GM23338 (cell line): ENCODE measurements at regions not wholly inside any gene's neighbourhood (a gene's known extent, or its start where the extent isn't known, plus 50 kb on each side); places are given as distances from the start of the nearest gene placed in this dataset.

ENCODE experiments used
- ATAC-seq: fragments of 200-7000 bp; cut with Tn5 transposase; 3 replicates; pipeline ENCODE4 v1.9.1; 2020
- DNase-seq: peaks from one replicate; pipeline ENCODE4 v3.0.0-alpha.2; 2015; ENCODE audit warnings: low spot score
- H2AFZ ChIP-seq: fragments of 200-600 bp; sonication (generic); 2 replicates; pipeline ENCODE4 v1.8.0; 2016; ENCODE audit warnings: antibody characterized with exemption, mild to moderate bottlenecking, moderate library complexity
- H3F3A ChIP-seq: fragments of 200-600 bp; sonication (generic); replicated peaks from 2 replicates; pipeline ENCODE4 v1.8.0; 2017; ENCODE audit warnings: antibody characterized with exemption, mixed run types, low read depth
- H3K27ac ChIP-seq: fragments of 200-600 bp; sonication (generic); 2 replicates; pipeline ENCODE4 v1.6.1; 2016; ENCODE audit warnings: low read depth
- H3K27me3 ChIP-seq: fragments of 200-600 bp; sonication (generic); 2 replicates; pipeline ENCODE4 v1.8.0; 2016; ENCODE audit warnings: mild to moderate bottlenecking, mixed run types, moderate library complexity; ENCODE audit not compliant: insufficient read depth
- H3K36me3 ChIP-seq: fragments of 200-600 bp; sonication (generic); 2 replicates; pipeline ENCODE4 v1.8.0; 2016; ENCODE audit warnings: mild to moderate bottlenecking; ENCODE audit not compliant: insufficient read depth
- H3K4me1 ChIP-seq: fragments of 200-600 bp; sonication (generic); 2 replicates; pipeline ENCODE4 v1.8.0; 2016; ENCODE audit warnings: mild to moderate bottlenecking, moderate library complexity; ENCODE audit not compliant: insufficient read depth
- H3K4me2 ChIP-seq: fragments of 200-600 bp; sonication (generic); 2 replicates; pipeline ENCODE4 v1.7.1; 2017; ENCODE audit warnings: mixed run types
- H3K4me3 ChIP-seq: fragments of 200-600 bp; sonication (generic); 2 replicates; pipeline ENCODE4 v1.6.1; 2016; ENCODE audit warnings: mixed run types
- H3K79me2 ChIP-seq: fragments of 200-600 bp; sonication (generic); replicated peaks from 2 replicates; pipeline ENCODE4 v1.8.0; 2017; ENCODE audit warnings: mild to moderate bottlenecking; ENCODE audit not compliant: insufficient read depth
- H3K9me2 ChIP-seq: fragments of 200-600 bp; sonication (generic); 2 replicates; pipeline ENCODE4 v1.8.0; 2017; ENCODE audit not compliant: insufficient read depth
- H4K20me1 ChIP-seq: fragments of 200-600 bp; sonication (generic); replicated peaks from 2 replicates; pipeline ENCODE4 v1.8.0; 2017; ENCODE audit warnings: mild to moderate bottlenecking; ENCODE audit not compliant: insufficient read depth
- H3K27ac Mint-ChIP-seq: 2 replicates; pipeline ENCODE4 v1.8.0; 2020; ENCODE audit warnings: inconsistent platforms, mild to moderate bottlenecking, moderate library complexity, mixed read lengths
- H3K27me3 Mint-ChIP-seq: 3 replicates; pipeline ENCODE4 v1.8.0; 2022; ENCODE audit warnings: low read depth, mild to moderate bottlenecking, moderate library complexity, mixed read lengths, inconsistent platforms; ENCODE audit not compliant: insufficient read depth, poor library complexity
- H3K36me3 Mint-ChIP-seq: 3 replicates; pipeline ENCODE4 v1.8.0; 2021; ENCODE audit warnings: low read depth, mild to moderate bottlenecking, inconsistent platforms, moderate library complexity, mixed read lengths
- H3K4me1 Mint-ChIP-seq: 3 replicates; pipeline ENCODE4 v1.8.0; 2020; ENCODE audit warnings: mild to moderate bottlenecking, inconsistent platforms, mixed read lengths
- H3K4me3 Mint-ChIP-seq: 3 replicates; pipeline ENCODE4 v1.8.0; 2021; ENCODE audit warnings: moderate library complexity, mild to moderate bottlenecking, inconsistent platforms, mixed read lengths
- H3K9me3 Mint-ChIP-seq: 3 replicates; pipeline ENCODE4 v1.8.0; 2020; ENCODE audit warnings: moderate library complexity, mild to moderate bottlenecking, inconsistent platforms, mixed read lengths
- EZH2 ChIP-seq: fragments of 200-600 bp; sonication (generic); IDR thresholded peaks from one replicate; pipeline ENCODE4 v1.8.0; 2017; ENCODE audit warnings: antibody characterized with exemption, mild to moderate bottlenecking, low read depth; ENCODE audit not compliant: unreplicated experiment
- EZH2phosphoT487 ChIP-seq: fragments of 200-600 bp; sonication (generic); IDR thresholded peaks from one replicate; pipeline ENCODE4 v1.8.1; 2018; ENCODE audit warnings: antibody characterized with exemption; ENCODE audit not compliant: unreplicated experiment
- JUNB ChIP-seq: IDR thresholded peaks from one replicate; pipeline ENCODE4 v1.6.1; 2016; ENCODE audit warnings: antibody characterized with exemption; ENCODE audit not compliant: unreplicated experiment
- NANOG ChIP-seq: IDR thresholded peaks from 2 replicates; pipeline ENCODE4 v1.6.1; 2016; ENCODE audit warnings: antibody characterized with exemption, borderline replicate concordance
- POLR2AphosphoS5 ChIP-seq: IDR thresholded peaks from 2 replicates; pipeline ENCODE4 v1.6.1; 2016; ENCODE audit warnings: antibody characterized with exemption, low read depth
- STAT1 ChIP-seq: IDR thresholded peaks from one replicate; pipeline ENCODE4 v1.6.1; 2016; ENCODE audit warnings: antibody characterized with exemption; ENCODE audit not compliant: unreplicated experiment
- TF ChIP-seq, protein P1 (sequence below), 2 experiments: fragments of 200-600 bp in 1 of 2; sonication (generic) in 1 of 2; conservative IDR thresholded peaks; 2 replicates each; pipeline versions ENCODE4 v1.5.1 to v1.6.1; 2016 to 2017; ENCODE audit warnings: antibody characterized with exemption in 2 of 2, low read depth in 2 of 2, mild to moderate bottlenecking in 2 of 2, moderate library complexity in 1 of 2
- TF ChIP-seq, protein P2 (sequence below): fragments of 250-450 bp; sonication (Bioruptor Pico); IDR thresholded peaks from 2 replicates; pipeline ENCODE4 v1.5.0; 2020; ENCODE audit warnings: mild to moderate bottlenecking, moderate library complexity

DNA sequence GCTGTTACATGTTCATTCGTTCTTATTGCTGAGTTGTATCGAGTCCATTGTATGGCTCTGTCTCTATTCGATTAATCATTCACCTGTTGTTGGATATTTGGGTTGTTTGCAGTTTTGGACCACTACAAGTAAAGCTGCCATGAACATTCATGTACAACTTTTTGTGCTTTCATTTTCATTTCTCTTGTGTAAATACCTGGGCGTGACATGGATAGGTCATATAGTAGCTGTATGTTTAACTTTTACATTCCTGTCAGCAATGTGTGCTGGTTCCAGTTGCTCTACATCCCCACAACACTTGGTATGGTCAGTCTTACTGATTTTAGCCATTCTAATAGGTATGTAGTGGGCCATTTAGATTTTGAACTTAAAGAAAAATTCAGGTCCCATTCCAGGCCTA lies 194.2 kb upstream of the PLET1 start (continued):
- TF ChIP-seq JUNB = no peak
- TF ChIP-seq, protein P1, sequence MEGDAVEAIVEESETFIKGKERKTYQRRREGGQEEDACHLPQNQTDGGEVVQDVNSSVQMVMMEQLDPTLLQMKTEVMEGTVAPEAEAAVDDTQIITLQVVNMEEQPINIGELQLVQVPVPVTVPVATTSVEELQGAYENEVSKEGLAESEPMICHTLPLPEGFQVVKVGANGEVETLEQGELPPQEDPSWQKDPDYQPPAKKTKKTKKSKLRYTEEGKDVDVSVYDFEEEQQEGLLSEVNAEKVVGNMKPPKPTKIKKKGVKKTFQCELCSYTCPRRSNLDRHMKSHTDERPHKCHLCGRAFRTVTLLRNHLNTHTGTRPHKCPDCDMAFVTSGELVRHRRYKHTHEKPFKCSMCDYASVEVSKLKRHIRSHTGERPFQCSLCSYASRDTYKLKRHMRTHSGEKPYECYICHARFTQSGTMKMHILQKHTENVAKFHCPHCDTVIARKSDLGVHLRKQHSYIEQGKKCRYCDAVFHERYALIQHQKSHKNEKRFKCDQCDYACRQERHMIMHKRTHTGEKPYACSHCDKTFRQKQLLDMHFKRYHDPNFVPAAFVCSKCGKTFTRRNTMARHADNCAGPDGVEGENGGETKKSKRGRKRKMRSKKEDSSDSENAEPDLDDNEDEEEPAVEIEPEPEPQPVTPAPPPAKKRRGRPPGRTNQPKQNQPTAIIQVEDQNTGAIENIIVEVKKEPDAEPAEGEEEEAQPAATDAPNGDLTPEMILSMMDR (conservative IDR thresholded peaks at IDR 0.05; ENCODE audit: low read depth in 2 of 2) = no peak
- TF ChIP-seq, protein P2, sequence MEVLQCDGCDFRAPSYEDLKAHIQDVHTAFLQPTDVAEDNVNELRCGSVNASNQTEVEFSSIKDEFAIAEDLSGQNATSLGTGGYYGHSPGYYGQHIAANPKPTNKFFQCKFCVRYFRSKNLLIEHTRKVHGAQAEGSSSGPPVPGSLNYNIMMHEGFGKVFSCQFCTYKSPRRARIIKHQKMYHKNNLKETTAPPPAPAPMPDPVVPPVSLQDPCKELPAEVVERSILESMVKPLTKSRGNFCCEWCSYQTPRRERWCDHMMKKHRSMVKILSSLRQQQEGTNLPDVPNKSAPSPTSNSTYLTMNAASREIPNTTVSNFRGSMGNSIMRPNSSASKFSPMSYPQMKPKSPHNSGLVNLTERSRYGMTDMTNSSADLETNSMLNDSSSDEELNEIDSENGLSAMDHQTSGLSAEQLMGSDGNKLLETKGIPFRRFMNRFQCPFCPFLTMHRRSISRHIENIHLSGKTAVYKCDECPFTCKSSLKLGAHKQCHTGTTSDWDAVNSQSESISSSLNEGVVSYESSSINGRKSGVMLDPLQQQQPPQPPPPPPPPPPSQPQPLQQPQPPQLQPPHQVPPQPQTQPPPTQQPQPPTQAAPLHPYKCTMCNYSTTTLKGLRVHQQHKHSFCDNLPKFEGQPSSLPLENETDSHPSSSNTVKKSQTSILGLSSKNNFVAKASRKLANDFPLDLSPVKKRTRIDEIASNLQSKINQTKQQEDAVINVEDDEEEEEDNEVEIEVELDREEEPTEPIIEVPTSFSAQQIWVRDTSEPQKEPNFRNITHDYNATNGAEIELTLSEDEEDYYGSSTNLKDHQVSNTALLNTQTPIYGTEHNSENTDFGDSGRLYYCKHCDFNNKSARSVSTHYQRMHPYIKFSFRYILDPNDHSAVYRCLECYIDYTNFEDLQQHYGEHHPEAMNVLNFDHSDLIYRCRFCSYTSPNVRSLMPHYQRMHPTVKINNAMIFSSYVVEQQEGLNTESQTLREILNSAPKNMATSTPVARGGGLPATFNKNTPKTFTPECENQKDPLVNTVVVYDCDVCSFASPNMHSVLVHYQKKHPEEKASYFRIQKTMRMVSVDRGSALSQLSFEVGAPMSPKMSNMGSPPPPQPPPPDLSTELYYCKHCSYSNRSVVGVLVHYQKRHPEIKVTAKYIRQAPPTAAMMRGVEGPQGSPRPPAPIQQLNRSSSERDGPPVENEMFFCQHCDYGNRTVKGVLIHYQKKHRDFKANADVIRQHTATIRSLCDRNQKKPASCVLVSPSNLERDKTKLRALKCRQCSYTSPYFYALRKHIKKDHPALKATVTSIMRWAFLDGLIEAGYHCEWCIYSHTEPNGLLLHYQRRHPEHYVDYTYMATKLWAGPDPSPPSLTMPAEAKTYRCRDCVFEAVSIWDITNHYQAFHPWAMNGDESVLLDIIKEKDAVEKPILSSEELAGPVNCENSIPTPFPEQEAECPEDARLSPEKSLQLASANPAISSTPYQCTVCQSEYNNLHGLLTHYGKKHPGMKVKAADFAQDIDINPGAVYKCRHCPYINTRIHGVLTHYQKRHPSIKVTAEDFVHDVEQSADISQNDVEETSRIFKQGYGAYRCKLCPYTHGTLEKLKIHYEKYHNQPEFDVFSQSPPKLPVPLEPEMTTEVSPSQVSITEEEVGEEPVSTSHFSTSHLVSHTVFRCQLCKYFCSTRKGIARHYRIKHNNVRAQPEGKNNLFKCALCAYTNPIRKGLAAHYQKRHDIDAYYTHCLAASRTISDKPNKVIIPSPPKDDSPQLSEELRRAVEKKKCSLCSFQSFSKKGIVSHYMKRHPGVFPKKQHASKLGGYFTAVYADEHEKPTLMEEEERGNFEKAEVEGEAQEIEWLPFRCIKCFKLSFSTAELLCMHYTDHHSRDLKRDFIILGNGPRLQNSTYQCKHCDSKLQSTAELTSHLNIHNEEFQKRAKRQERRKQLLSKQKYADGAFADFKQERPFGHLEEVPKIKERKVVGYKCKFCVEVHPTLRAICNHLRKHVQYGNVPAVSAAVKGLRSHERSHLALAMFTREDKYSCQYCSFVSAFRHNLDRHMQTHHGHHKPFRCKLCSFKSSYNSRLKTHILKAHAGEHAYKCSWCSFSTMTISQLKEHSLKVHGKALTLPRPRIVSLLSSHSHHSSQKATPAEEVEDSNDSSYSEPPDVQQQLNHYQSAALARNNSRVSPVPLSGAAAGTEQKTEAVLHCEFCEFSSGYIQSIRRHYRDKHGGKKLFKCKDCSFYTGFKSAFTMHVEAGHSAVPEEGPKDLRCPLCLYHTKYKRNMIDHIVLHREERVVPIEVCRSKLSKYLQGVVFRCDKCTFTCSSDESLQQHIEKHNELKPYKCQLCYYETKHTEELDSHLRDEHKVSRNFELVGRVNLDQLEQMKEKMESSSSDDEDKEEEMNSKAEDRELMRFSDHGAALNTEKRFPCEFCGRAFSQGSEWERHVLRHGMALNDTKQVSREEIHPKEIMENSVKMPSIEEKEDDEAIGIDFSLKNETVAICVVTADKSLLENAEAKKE (CRISPR knock-in tag) = no peak

DNA sequence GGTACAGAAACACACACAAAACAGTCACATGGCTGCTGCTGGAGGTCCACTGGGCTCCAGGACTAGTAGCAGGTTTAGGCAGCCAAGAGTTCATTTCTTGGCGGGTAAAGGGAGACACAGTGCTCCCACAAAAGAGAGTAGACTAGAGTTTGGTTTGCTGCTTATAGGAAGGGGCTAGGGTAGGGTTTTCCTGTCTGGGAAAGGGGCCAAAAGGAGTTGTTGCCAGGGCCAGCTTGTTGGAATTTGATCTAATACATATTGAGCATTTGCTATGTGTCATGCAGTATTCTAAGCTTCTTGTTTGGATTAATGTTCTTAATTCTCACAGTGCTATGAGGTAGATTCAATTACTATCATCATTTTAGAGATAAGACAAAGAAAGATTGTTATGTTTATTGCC lies 195.1 kb upstream of the PLET1 start:
- Mint-ChIP-seq H3K27me3 (no peaks in the 10 kb centered on the region), H3K9me3 (no peaks in the 10 kb centered on the region; the same call in 2 of the 3 replicates), H3K4me3 (no peak overlapping the region), H3K36me3 (no peaks in the 10 kb centered on the region), H3K27ac (no peak overlapping the region), H3K4me1 (no peaks in the 10 kb centered on the region)
- Histone ChIP-seq H3K36me3 (no peaks in the 10 kb centered on the region), H2AFZ (no peak overlapping the region), H3K79me2 (no peaks in the 10 kb centered on the region), H3K27me3 (no peaks in the 10 kb centered on the region), H4K20me1 (no peaks in the 10 kb centered on the region), H3K9me2 (no peaks in the 10 kb centered on the region), H3F3A (no peaks in the 10 kb centered on the region), H3K4me1 (no peaks in the 10 kb centered on the region), H3K4me2 (no peak overlapping the region), H3K27ac (no peak overlapping the region), H3K4me3 (no peak overlapping the region)
- ATAC-seq = no peak
- DNase-seq = no peak
- TF ChIP-seq JUNB (no peak), NANOG (no peak), POLR2AphosphoS5 (no peak), EZH2 (no peak), EZH2phosphoT487 (no peak), STAT1 (no peak)
- TF ChIP-seq, protein P2 (CRISPR knock-in tag) = no peak
